ENCODE measurements at regions not wholly inside any gene's neighbourhood (a gene's known extent, or its start where the extent isn't known, plus 50 kb on each side); places are given as distances from the start of the nearest gene placed in this dataset.

GRCh38 chr12:124721501-124722162, 142.0 kb downstream of the SCARB1 start:
- TF ChIP-seq POLR2AphosphoS5 (IDR thresholded peaks at IDR 0.05; ENCODE audit: low read depth, low read length) (no peak), TAF1 (IDR thresholded peaks at IDR 0.05; ENCODE audit: borderline replicate concordance, insufficient read depth, low read length) (no peak), FOXP2 (optimal IDR thresholded peaks at IDR 0.05; ENCODE audit: borderline replicate concordance, extremely low read depth, extremely low read length, insufficient read depth) (no peak), SIN3A (IDR thresholded peaks at IDR 0.05; ENCODE audit: borderline replicate concordance, insufficient read depth, low read length) (no peak), REST (IDR thresholded peaks at IDR 0.05; ENCODE audit: insufficient read depth in 1 of 2, low read depth in 2 of 2, low read length in 2 of 2) (no peak)

- no peak for TF ChIP-seq SIN3A (IDR thresholded peaks at IDR 0.05; ENCODE audit: borderline replicate concordance, insufficient read depth, low read length)
- no peak for TF ChIP-seq TAF1 (IDR thresholded peaks at IDR 0.05; ENCODE audit: borderline replicate concordance, insufficient read depth, low read length)
- no peak for TF ChIP-seq FOXP2 (optimal IDR thresholded peaks at IDR 0.05; ENCODE audit: borderline replicate concordance, extremely low read depth, extremely low read length, insufficient read depth)
- no peak for TF ChIP-seq REST (IDR thresholded peaks at IDR 0.05; ENCODE audit: insufficient read depth in 1 of 2, low read depth in 2 of 2, low read length in 2 of 2)
- no peak for TF ChIP-seq POLR2AphosphoS5 (IDR thresholded peaks at IDR 0.05; ENCODE audit: low read depth, low read length)
These were observed 142.8 kb downstream of the SCARB1 start for GRCh38 chr12:124720681-124721500.

GRCh38 chr12:124720004-124720680, 143.5 kb downstream of the SCARB1 start:
- no peak for TF ChIP-seq POLR2AphosphoS5 (IDR thresholded peaks at IDR 0.05; ENCODE audit: low read depth, low read length)

GRCh38 chr12:124719231-124719630, 144.4 kb downstream of the SCARB1 start:
- TF ChIP-seq REST (IDR thresholded peaks at IDR 0.05; ENCODE audit: insufficient read depth in 1 of 2, low read depth in 2 of 2, low read length in 2 of 2) (no peak), FOXP2 (optimal IDR thresholded peaks at IDR 0.05; ENCODE audit: borderline replicate concordance, extremely low read depth, extremely low read length, insufficient read depth) (no peak), TAF1 (IDR thresholded peaks at IDR 0.05; ENCODE audit: borderline replicate concordance, insufficient read depth, low read length) (no peak), POLR2AphosphoS5 (IDR thresholded peaks at IDR 0.05; ENCODE audit: low read depth, low read length) (no peak), SIN3A (IDR thresholded peaks at IDR 0.05; ENCODE audit: borderline replicate concordance, insufficient read depth, low read length) (no peak)

GRCh38 chr12:124718458-124718857, 145.2 kb downstream of the SCARB1 start:
- TF ChIP-seq POLR2AphosphoS5 (IDR thresholded peaks at IDR 0.05; ENCODE audit: low read depth, low read length) (no peak), TAF1 (IDR thresholded peaks at IDR 0.05; ENCODE audit: borderline replicate concordance, insufficient read depth, low read length) (no peak), REST (IDR thresholded peaks at IDR 0.05; ENCODE audit: insufficient read depth in 1 of 2, low read depth in 2 of 2, low read length in 2 of 2) (no peak), SIN3A (IDR thresholded peaks at IDR 0.05; ENCODE audit: borderline replicate concordance, insufficient read depth, low read length) (no peak)
